IMR-90 (cell line): ENCODE measurements at regions not wholly inside any gene's neighbourhood (a gene's known extent, or its start where the extent isn't known, plus 50 kb on each side); places are given as distances from the start of the nearest gene placed in this dataset.

Source experiments
- ATAC-seq: fragments of 200-7000 bp; cut with Tn5 transposase; 2 replicates; pipeline ENCODE4 v1.9.1; 2020; ENCODE audit warnings: low read depth, mild to moderate bottlenecking, moderate library complexity
- BruUV-seq: library from RNA; stranded (reverse); fragments of 400-500 nt; replicated peaks from 2 replicates; lab custom pipeline; 2021; lab: Mats Ljungman, UMichigan
- CTCF ChIA-PET: fragments of 300-600 bp; formaldehyde crosslinking; extraction: SDS; loops from one replicate; lab custom pipeline; 2021; ENCODE audit warnings: antibody characterized with exemption; lab: Yijun Ruan, JAX
- POLR2A ChIA-PET: fragments of 300-600 bp; sonication (Branson Sonifier 250); formaldehyde crosslinking; loops from one replicate; lab custom pipeline; 2022; ENCODE audit warnings: antibody characterized with exemption; ENCODE audit not compliant: unreplicated experiment; lab: Charles Lee
- DNase-seq: peaks from one replicate; pipeline ENCODE4 v3.0.0; 2013
- H2AFZ ChIP-seq: replicated peaks from 2 replicates; pipeline ENCODE3; 2013; ENCODE audit warnings: low read length, mild to moderate bottlenecking; ENCODE audit not compliant: poor library complexity
- H2AK5ac ChIP-seq: 2 replicates; pipeline ENCODE4 v1.6.1; 2013; ENCODE audit warnings: low read depth, low read length, inconsistent platforms
- H2AK9ac ChIP-seq: replicated peaks from 2 replicates; pipeline ENCODE3; 2013; ENCODE audit warnings: mild to moderate bottlenecking, low read depth, low read length, moderate library complexity; ENCODE audit not compliant: poor library complexity
- H2BK120ac ChIP-seq: 2 replicates; pipeline ENCODE4 v1.6.1; 2013; ENCODE audit warnings: low read depth, low read length, inconsistent platforms
- H2BK15ac ChIP-seq: 3 replicates; pipeline ENCODE4 v1.6.1; 2013; ENCODE audit warnings: low read depth, low read length, inconsistent platforms
- H2BK20ac ChIP-seq: 2 replicates; pipeline ENCODE4 v1.6.1; 2013; ENCODE audit warnings: low read depth, mild to moderate bottlenecking, inconsistent platforms, low read length, moderate library complexity
- H2BK5ac ChIP-seq: 2 replicates; pipeline ENCODE4 v1.6.1; 2013; ENCODE audit warnings: mild to moderate bottlenecking, low read depth, low read length, inconsistent platforms; ENCODE audit not compliant: poor library complexity, severe bottlenecking
- H3K14ac ChIP-seq: replicated peaks from 2 replicates; pipeline ENCODE4 v1.6.1; 2013; ENCODE audit warnings: low read depth, low read length, inconsistent platforms
- H3K18ac ChIP-seq: 2 replicates; pipeline ENCODE4 v1.6.1; 2013; ENCODE audit warnings: low read depth, low read length, control low read depth
- H3K23ac ChIP-seq: 2 replicates; pipeline ENCODE4 v1.6.1; 2013; ENCODE audit warnings: low read depth, low read length, inconsistent platforms
- H3K27ac ChIP-seq: 2 replicates; pipeline ENCODE4 v1.5.1; 2013; ENCODE audit warnings: mild to moderate bottlenecking, control low read depth, low read length; ENCODE audit not compliant: insufficient read depth
- H3K27me3 ChIP-seq: 2 replicates; pipeline ENCODE4 v1.6.1; 2013; ENCODE audit warnings: low read length; ENCODE audit not compliant: control insufficient read depth, insufficient read depth
- H3K36me3 ChIP-seq: 2 replicates; pipeline ENCODE4 v1.6.1; 2013; ENCODE audit warnings: low read length, mixed read lengths; ENCODE audit not compliant: control insufficient read depth, insufficient read depth
- H3K4ac ChIP-seq: 2 replicates; pipeline ENCODE4 v1.6.1; 2013; ENCODE audit warnings: low read depth, low read length, inconsistent platforms
- H3K4me1 ChIP-seq: 2 replicates; pipeline ENCODE4 v1.6.1; 2013; ENCODE audit warnings: low read length, mixed read lengths; ENCODE audit not compliant: control insufficient read depth, insufficient read depth
- H3K4me2 ChIP-seq: 2 replicates; pipeline ENCODE4 v1.6.1; 2013; ENCODE audit warnings: low read depth, mild to moderate bottlenecking, control low read depth, low read length, moderate library complexity
- H3K4me3 ChIP-seq: 2 replicates; pipeline ENCODE4 v1.5.1; 2013; ENCODE audit warnings: low read depth, mild to moderate bottlenecking, control low read depth, low read length, moderate library complexity; ENCODE audit not compliant: insufficient read depth
- H3K56ac ChIP-seq: 2 replicates; pipeline ENCODE4 v1.6.1; 2013; ENCODE audit warnings: low read length, inconsistent platforms; ENCODE audit not compliant: insufficient read depth; ENCODE audit errors: extremely low read depth
- H3K79me1 ChIP-seq, 2 experiments: 2 replicates each; pipeline ENCODE4 v1.6.1; 2013; ENCODE audit warnings: low read length in 2 of 2, inconsistent platforms in 1 of 2, low read depth in 1 of 2
- H3K9ac ChIP-seq: 2 replicates; pipeline ENCODE4 v1.6.1; 2013; ENCODE audit warnings: low read depth, low read length, control low read depth
- H3K9me1 ChIP-seq: 2 replicates; pipeline ENCODE4 v1.6.1; 2013; ENCODE audit warnings: low read length, inconsistent platforms; ENCODE audit not compliant: insufficient read depth
- H3K9me3 ChIP-seq: 2 replicates; pipeline ENCODE4 v1.6.1; 2013; ENCODE audit warnings: low read length; ENCODE audit not compliant: control insufficient read depth, insufficient read depth
- H4K20me1 ChIP-seq: 2 replicates; pipeline ENCODE4 v1.6.1; 2013; ENCODE audit warnings: low read length, inconsistent platforms; ENCODE audit not compliant: insufficient read depth
- H4K5ac ChIP-seq: 2 replicates; pipeline ENCODE4 v1.6.1; 2013; ENCODE audit warnings: mild to moderate bottlenecking, low read depth, low read length, control low read depth
- H4K8ac ChIP-seq, 2 experiments: 2 replicates each; pipeline ENCODE4 v1.6.1; 2013; ENCODE audit warnings: low read depth in 2 of 2, low read length in 2 of 2, control low read depth in 1 of 2, inconsistent platforms in 1 of 2
- H4K91ac ChIP-seq: 2 replicates; pipeline ENCODE4 v1.6.1; 2013; ENCODE audit warnings: low read depth, low read length, inconsistent platforms; ENCODE audit not compliant: insufficient read depth
- CEBPB ChIP-seq: IDR thresholded peaks from 2 replicates; pipeline ENCODE4 v1.6.1; 2012; ENCODE audit warnings: low read depth, low read length, improper control_type of control experiment
- MAFK ChIP-seq: IDR thresholded peaks from 2 replicates; pipeline ENCODE4 v1.6.1; 2012; ENCODE audit warnings: low read depth, low read length, improper control_type of control experiment
- MAZ ChIP-seq: IDR thresholded peaks from 2 replicates; pipeline ENCODE4 v1.6.1; 2012; ENCODE audit warnings: low read depth, mild to moderate bottlenecking, low read length, improper control_type of control experiment, moderate library complexity, borderline replicate concordance
- RAD21 ChIP-seq: IDR thresholded peaks from 2 replicates; pipeline ENCODE4 v1.6.1; 2012; ENCODE audit warnings: low read length, improper control_type of control experiment
- RCOR1 ChIP-seq: IDR thresholded peaks from 2 replicates; pipeline ENCODE4 v1.6.1; 2012; ENCODE audit warnings: mild to moderate bottlenecking, low read length, improper control_type of control experiment; ENCODE audit not compliant: insufficient replicate concordance
- RFX5 ChIP-seq: IDR thresholded peaks from 2 replicates; pipeline ENCODE4 v1.8.0; 2012; ENCODE audit warnings: low read depth, mild to moderate bottlenecking, low read length, moderate library complexity
- WGBS, 2 experiments: methylation state at CpG; one replicate each; pipeline versions ENCODE4 v1.1.5 to v1.1.7; 2013; ENCODE audit warnings: missing lambda C conversion rate in 2 of 2; ENCODE audit not compliant: insufficient read length in 1 of 2; ENCODE audit errors: extremely low coverage in 2 of 2; 5-methylcytosine and 5-hydroxymethylcytosine counted together
- dilution Hi-C: fragments of 300-500 bp; cut with HindIII; formaldehyde crosslinking; loops from one replicate; pipeline ENCODE4 v1.14.3; 2018; ENCODE audit warnings: low sequenced_read_pairs; ENCODE audit not compliant: unreplicated experiment
- in situ Hi-C: fragments of 300-500 bp; cut with MboI; formaldehyde crosslinking; loops from 3 replicates; pipeline ENCODE4 v1.14.3; 2019; ENCODE audit warnings: low sequenced_read_pairs, inconsistent platforms, mixed read lengths
- intact Hi-C: fragments of 100-400 bp; cut with micrococcal nuclease; formaldehyde crosslinking; loops from 2 replicates; pipeline ENCODE4 v1.10.0; 2022

DNA sequence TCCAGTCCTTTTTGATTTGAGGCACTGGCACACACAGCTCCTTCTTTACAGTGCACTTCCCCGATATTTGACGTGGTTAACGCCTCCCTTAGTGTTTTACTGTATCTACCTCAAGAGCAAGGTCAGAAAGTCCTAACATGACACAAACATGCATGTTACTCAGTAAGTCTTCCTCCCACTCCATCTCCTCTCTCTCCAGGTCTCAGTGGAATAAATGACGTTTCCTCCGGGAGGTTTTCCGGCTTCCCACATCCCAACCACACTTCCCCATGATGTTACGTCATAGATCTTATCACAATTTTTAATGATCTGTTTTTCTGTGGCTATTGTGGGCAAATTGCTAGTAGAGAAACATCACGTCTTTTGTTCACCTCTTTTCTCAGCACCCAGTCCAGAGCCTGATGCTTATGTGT lies 165.7 kb downstream of the PTPN20 start:
- peaks cover 8% of the 10 kb centered on the region for H3K27me3 ChIP-seq
- ATAC-seq, result no peak
- no peak overlapping the region for H2BK15ac ChIP-seq
- TF ChIP-seq RFX5 (no peak), RAD21 (no peak), CEBPB (peak; percentile 43; the same call in 1 of the 2 replicates), MAZ (no peak), RCOR1 (no peak), MAFK (no peak)
- no peak overlapping the region for H3K4me2 ChIP-seq
- in situ Hi-C loops, result no loop called here
- no peak overlapping the region for H2BK20ac ChIP-seq
- H3K9me1 ChIP-seq, result no peaks in the 10 kb centered on the region; the same call in 1 of the 2 replicates
- intact Hi-C loops, result no loop called here
- no peaks in the 10 kb centered on the region for H3K36me3 ChIP-seq
- peak overlapping the region; percentile 23; the same call in 1 of the 2 replicates for H4K5ac ChIP-seq
- DNase-seq, result peak; percentile 45
- no peak overlapping the region for H3K23ac ChIP-seq
- H3K4ac ChIP-seq, result no peak overlapping the region
- H2BK120ac ChIP-seq, result no peak overlapping the region
- H4K91ac ChIP-seq, result no peak overlapping the region
- H4K8ac ChIP-seq, result no peak overlapping the region
- WGBS, 2 experiments, result no CpG with 5 or more reads among the region's 8 CpGs
- no peak overlapping the region for H3K4me3 ChIP-seq
- peaks cover 4% of the 10 kb centered on the region for H3K4me1 ChIP-seq
- H3K14ac ChIP-seq, result no peak overlapping the region
- H3K79me1 ChIP-seq, result no peaks in the 10 kb centered on the region
- no peak overlapping the region for H3K56ac ChIP-seq
- ChIA-PET CTCF (no interaction called here), POLR2A (no interaction called here)
- no peak overlapping the region for H2BK5ac ChIP-seq
- H3K18ac ChIP-seq, result no peak overlapping the region
- H2AK9ac ChIP-seq, result no peak overlapping the region
- peaks cover 3% of the 10 kb centered on the region; the same call in 1 of the 2 replicates for H3K9me3 ChIP-seq
- no TSS peak for BruUV-seq
- no peak overlapping the region for H3K9ac ChIP-seq
- no peak overlapping the region for H2AK5ac ChIP-seq
- dilution Hi-C loops, result no loop called here
- H2AFZ ChIP-seq, result no peak overlapping the region
- H3K27ac ChIP-seq, result no peak overlapping the region
- no peaks in the 10 kb centered on the region for H4K20me1 ChIP-seq
